ENCODE measurements at regions not wholly inside any gene's neighbourhood (a gene's known extent, or its start where the extent isn't known, plus 50 kb on each side); places are given as distances from the start of the nearest gene placed in this dataset.

DNA sequence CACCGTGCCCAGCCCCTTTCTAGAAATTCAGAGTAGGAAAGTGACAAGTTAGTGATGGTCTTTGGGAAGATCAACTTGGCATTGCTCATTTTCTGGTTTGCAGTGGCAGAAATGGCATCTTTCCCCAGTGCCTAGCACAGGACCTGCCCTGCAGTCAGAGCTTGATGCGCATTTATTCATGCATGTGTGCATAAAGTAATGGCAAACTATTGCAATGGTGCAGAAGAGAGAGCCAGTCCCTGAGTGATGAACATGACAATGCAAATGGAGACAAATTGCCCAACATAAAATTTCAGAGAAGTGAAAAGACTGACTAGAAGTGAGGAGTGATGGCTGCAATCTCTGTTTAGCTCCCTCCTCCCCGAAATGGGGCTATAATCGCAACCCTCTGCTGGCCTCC is 268.2 kb downstream of the CCSER2 start:
- TF ChIP-seq, protein P1, sequence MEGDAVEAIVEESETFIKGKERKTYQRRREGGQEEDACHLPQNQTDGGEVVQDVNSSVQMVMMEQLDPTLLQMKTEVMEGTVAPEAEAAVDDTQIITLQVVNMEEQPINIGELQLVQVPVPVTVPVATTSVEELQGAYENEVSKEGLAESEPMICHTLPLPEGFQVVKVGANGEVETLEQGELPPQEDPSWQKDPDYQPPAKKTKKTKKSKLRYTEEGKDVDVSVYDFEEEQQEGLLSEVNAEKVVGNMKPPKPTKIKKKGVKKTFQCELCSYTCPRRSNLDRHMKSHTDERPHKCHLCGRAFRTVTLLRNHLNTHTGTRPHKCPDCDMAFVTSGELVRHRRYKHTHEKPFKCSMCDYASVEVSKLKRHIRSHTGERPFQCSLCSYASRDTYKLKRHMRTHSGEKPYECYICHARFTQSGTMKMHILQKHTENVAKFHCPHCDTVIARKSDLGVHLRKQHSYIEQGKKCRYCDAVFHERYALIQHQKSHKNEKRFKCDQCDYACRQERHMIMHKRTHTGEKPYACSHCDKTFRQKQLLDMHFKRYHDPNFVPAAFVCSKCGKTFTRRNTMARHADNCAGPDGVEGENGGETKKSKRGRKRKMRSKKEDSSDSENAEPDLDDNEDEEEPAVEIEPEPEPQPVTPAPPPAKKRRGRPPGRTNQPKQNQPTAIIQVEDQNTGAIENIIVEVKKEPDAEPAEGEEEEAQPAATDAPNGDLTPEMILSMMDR (conservative IDR thresholded peaks at IDR 0.05 in 1 of 2, IDR thresholded peaks at IDR 0.05 in 1 of 2; ENCODE audit: low read depth in 1 of 2, low read length in 2 of 2), result no peak
- no peak for TF ChIP-seq EZH2 (IDR thresholded peaks at IDR 0.05; ENCODE audit: low read length, missing control alignments)

Measured in fibroblast of lung (primary cell).